ENCODE measurements at regions not wholly inside any gene's neighbourhood (a gene's known extent, or its start where the extent isn't known, plus 50 kb on each side); places are given as distances from the start of the nearest gene placed in this dataset.

DNA sequence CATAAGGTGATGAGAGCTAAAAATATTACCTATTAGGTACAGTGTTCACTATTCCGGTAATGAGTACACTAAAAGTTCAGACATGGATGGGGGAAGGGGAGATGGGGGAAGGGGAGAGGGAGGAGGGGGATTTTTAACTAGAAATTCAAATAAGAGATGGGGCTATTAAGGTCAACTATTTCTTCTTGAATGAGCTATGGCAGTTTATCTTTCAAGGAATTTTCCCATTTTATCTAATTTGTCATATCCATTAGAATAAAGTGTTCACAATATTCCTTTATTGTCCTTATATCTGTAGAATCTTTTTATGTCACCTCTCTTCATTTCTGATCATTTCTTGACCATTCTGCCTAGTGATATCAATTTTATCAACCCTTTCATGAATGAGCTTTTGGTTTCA is 362.4 kb downstream of the SUCLA2 start:
- no peaks in the 10 kb centered on the region for H3K9me3 ChIP-seq (ENCODE audit: severe bottlenecking)
- DNase-seq = no peak

GRCh38 chr13:47632311-47632710 is 368.8 kb downstream of the SUCLA2 start:
- TF ChIP-seq, protein P1, sequence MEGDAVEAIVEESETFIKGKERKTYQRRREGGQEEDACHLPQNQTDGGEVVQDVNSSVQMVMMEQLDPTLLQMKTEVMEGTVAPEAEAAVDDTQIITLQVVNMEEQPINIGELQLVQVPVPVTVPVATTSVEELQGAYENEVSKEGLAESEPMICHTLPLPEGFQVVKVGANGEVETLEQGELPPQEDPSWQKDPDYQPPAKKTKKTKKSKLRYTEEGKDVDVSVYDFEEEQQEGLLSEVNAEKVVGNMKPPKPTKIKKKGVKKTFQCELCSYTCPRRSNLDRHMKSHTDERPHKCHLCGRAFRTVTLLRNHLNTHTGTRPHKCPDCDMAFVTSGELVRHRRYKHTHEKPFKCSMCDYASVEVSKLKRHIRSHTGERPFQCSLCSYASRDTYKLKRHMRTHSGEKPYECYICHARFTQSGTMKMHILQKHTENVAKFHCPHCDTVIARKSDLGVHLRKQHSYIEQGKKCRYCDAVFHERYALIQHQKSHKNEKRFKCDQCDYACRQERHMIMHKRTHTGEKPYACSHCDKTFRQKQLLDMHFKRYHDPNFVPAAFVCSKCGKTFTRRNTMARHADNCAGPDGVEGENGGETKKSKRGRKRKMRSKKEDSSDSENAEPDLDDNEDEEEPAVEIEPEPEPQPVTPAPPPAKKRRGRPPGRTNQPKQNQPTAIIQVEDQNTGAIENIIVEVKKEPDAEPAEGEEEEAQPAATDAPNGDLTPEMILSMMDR (IDR thresholded peaks at IDR 0.05; ENCODE audit: low read depth, low read length) = no peak
- Histone ChIP-seq H3K4me3 (ENCODE audit: low read depth, low read length) (no peak overlapping the region), H3K9me3 (ENCODE audit: severe bottlenecking) (peaks cover 8% of the 10 kb centered on the region), H3K36me3 (no peaks in the 10 kb centered on the region), H3K27ac (peak overlapping the region; percentile 63), H3K27me3 (ENCODE audit: insufficient read depth, low read depth, severe bottlenecking) (no peaks in the 10 kb centered on the region)
- DNase-seq = peak; percentile 96

More for the DNA sequence above, 362.4 kb downstream of the SUCLA2 start:
- Histone ChIP-seq H3K27ac (no peak overlapping the region), H3K36me3 (no peaks in the 10 kb centered on the region), H3K4me3 (ENCODE audit: low read depth, low read length) (no peak overlapping the region), H3K27me3 (ENCODE audit: insufficient read depth, low read depth, severe bottlenecking) (no peaks in the 10 kb centered on the region)
- TF ChIP-seq, protein P1 (IDR thresholded peaks at IDR 0.05; ENCODE audit: low read depth, low read length) = no peak

- H3K4me3 ChIP-seq (ENCODE audit: low read depth, low read length) = no peak overlapping the region
- TF ChIP-seq, protein P1 (IDR thresholded peaks at IDR 0.05; ENCODE audit: low read depth, low read length) = no peak
- no peak overlapping the region for H3K27ac ChIP-seq
- no peak for DNase-seq
- H3K27me3 ChIP-seq (ENCODE audit: insufficient read depth, low read depth, severe bottlenecking) = no peaks in the 10 kb centered on the region
- H3K9me3 ChIP-seq (ENCODE audit: severe bottlenecking) = peaks cover 8% of the 10 kb centered on the region
- no peaks in the 10 kb centered on the region for H3K36me3 ChIP-seq
Observed at GRCh38 chr13:47628666-47629065, 372.4 kb downstream of the SUCLA2 start.

GRCh38 chr13:47623862-47624261 is 377.2 kb downstream of the SUCLA2 start:
- no peak for DNase-seq
- no peak overlapping the region for H3K27ac ChIP-seq
- no peak overlapping the region for H3K4me3 ChIP-seq (ENCODE audit: low read depth, low read length)

GRCh38 chr13:47621931-47622330 is 379.1 kb downstream of the SUCLA2 start:
- H3K9me3 ChIP-seq (ENCODE audit: severe bottlenecking) = peaks cover 3% of the 10 kb centered on the region
- TF ChIP-seq, protein P1 (IDR thresholded peaks at IDR 0.05; ENCODE audit: low read depth, low read length) = no peak
- no peaks in the 10 kb centered on the region for H3K36me3 ChIP-seq
- no peak overlapping the region for H3K4me3 ChIP-seq (ENCODE audit: low read depth, low read length)
- H3K27ac ChIP-seq = no peak overlapping the region
- H3K27me3 ChIP-seq (ENCODE audit: insufficient read depth, low read depth, severe bottlenecking) = no peaks in the 10 kb centered on the region
- DNase-seq = no peak

More at GRCh38 chr13:47623862-47624261, 377.2 kb downstream of the SUCLA2 start:
- no peaks in the 10 kb centered on the region for H3K9me3 ChIP-seq (ENCODE audit: severe bottlenecking)
- H3K27me3 ChIP-seq (ENCODE audit: insufficient read depth, low read depth, severe bottlenecking) = no peaks in the 10 kb centered on the region
- no peaks in the 10 kb centered on the region for H3K36me3 ChIP-seq
- TF ChIP-seq, protein P1 (IDR thresholded peaks at IDR 0.05; ENCODE audit: low read depth, low read length) = no peak

- H3K4me3 ChIP-seq (ENCODE audit: low read depth, low read length) = no peak overlapping the region
- TF ChIP-seq, protein P1 (IDR thresholded peaks at IDR 0.05; ENCODE audit: low read depth, low read length) = no peak
- no peaks in the 10 kb centered on the region for H3K36me3 ChIP-seq
- no peak for DNase-seq
- H3K9me3 ChIP-seq (ENCODE audit: severe bottlenecking) = no peaks in the 10 kb centered on the region
- no peak overlapping the region for H3K27ac ChIP-seq
- no peaks in the 10 kb centered on the region for H3K27me3 ChIP-seq (ENCODE audit: insufficient read depth, low read depth, severe bottlenecking)
Observed at GRCh38 chr13:47611664-47612288, 389.3 kb downstream of the SUCLA2 start.

Measured in WERI-Rb-1 (cell line).